GM23338 (cell line): ENCODE measurements at regions not wholly inside any gene's neighbourhood (a gene's known extent, or its start where the extent isn't known, plus 50 kb on each side); places are given as distances from the start of the nearest gene placed in this dataset.

Source experiments
- ATAC-seq: fragments of 200-7000 bp; cut with Tn5 transposase; 3 replicates; pipeline ENCODE4 v1.9.1; 2020
- DNase-seq: peaks from one replicate; pipeline ENCODE4 v3.0.0-alpha.2; 2015; ENCODE audit warnings: low spot score
- H2AFZ ChIP-seq: fragments of 200-600 bp; sonication (generic); 2 replicates; pipeline ENCODE4 v1.8.0; 2016; ENCODE audit warnings: antibody characterized with exemption, mild to moderate bottlenecking, moderate library complexity
- H3F3A ChIP-seq: fragments of 200-600 bp; sonication (generic); replicated peaks from 2 replicates; pipeline ENCODE4 v1.8.0; 2017; ENCODE audit warnings: antibody characterized with exemption, mixed run types, low read depth
- H3K27ac ChIP-seq: fragments of 200-600 bp; sonication (generic); 2 replicates; pipeline ENCODE4 v1.6.1; 2016; ENCODE audit warnings: low read depth
- H3K27me3 ChIP-seq: fragments of 200-600 bp; sonication (generic); 2 replicates; pipeline ENCODE4 v1.8.0; 2016; ENCODE audit warnings: mild to moderate bottlenecking, mixed run types, moderate library complexity; ENCODE audit not compliant: insufficient read depth
- H3K36me3 ChIP-seq: fragments of 200-600 bp; sonication (generic); 2 replicates; pipeline ENCODE4 v1.8.0; 2016; ENCODE audit warnings: mild to moderate bottlenecking; ENCODE audit not compliant: insufficient read depth
- H3K4me1 ChIP-seq: fragments of 200-600 bp; sonication (generic); 2 replicates; pipeline ENCODE4 v1.8.0; 2016; ENCODE audit warnings: mild to moderate bottlenecking, moderate library complexity; ENCODE audit not compliant: insufficient read depth
- H3K4me2 ChIP-seq: fragments of 200-600 bp; sonication (generic); 2 replicates; pipeline ENCODE4 v1.7.1; 2017; ENCODE audit warnings: mixed run types
- H3K4me3 ChIP-seq: fragments of 200-600 bp; sonication (generic); 2 replicates; pipeline ENCODE4 v1.6.1; 2016; ENCODE audit warnings: mixed run types
- H3K79me2 ChIP-seq: fragments of 200-600 bp; sonication (generic); replicated peaks from 2 replicates; pipeline ENCODE4 v1.8.0; 2017; ENCODE audit warnings: mild to moderate bottlenecking; ENCODE audit not compliant: insufficient read depth
- H3K9me2 ChIP-seq: fragments of 200-600 bp; sonication (generic); 2 replicates; pipeline ENCODE4 v1.8.0; 2017; ENCODE audit not compliant: insufficient read depth
- H4K20me1 ChIP-seq: fragments of 200-600 bp; sonication (generic); replicated peaks from 2 replicates; pipeline ENCODE4 v1.8.0; 2017; ENCODE audit warnings: mild to moderate bottlenecking; ENCODE audit not compliant: insufficient read depth
- H3K27ac Mint-ChIP-seq: 2 replicates; pipeline ENCODE4 v1.8.0; 2020; ENCODE audit warnings: inconsistent platforms, mild to moderate bottlenecking, moderate library complexity, mixed read lengths
- H3K27me3 Mint-ChIP-seq: 3 replicates; pipeline ENCODE4 v1.8.0; 2022; ENCODE audit warnings: low read depth, mild to moderate bottlenecking, moderate library complexity, mixed read lengths, inconsistent platforms; ENCODE audit not compliant: insufficient read depth, poor library complexity
- H3K36me3 Mint-ChIP-seq: 3 replicates; pipeline ENCODE4 v1.8.0; 2021; ENCODE audit warnings: low read depth, mild to moderate bottlenecking, inconsistent platforms, moderate library complexity, mixed read lengths
- H3K4me1 Mint-ChIP-seq: 3 replicates; pipeline ENCODE4 v1.8.0; 2020; ENCODE audit warnings: mild to moderate bottlenecking, inconsistent platforms, mixed read lengths
- H3K4me3 Mint-ChIP-seq: 3 replicates; pipeline ENCODE4 v1.8.0; 2021; ENCODE audit warnings: moderate library complexity, mild to moderate bottlenecking, inconsistent platforms, mixed read lengths
- H3K9me3 Mint-ChIP-seq: 3 replicates; pipeline ENCODE4 v1.8.0; 2020; ENCODE audit warnings: moderate library complexity, mild to moderate bottlenecking, inconsistent platforms, mixed read lengths
- CREB1 ChIP-seq: fragments of 250-450 bp; sonication (Bioruptor Pico); IDR thresholded peaks from 2 replicates; pipeline ENCODE4 v1.5.0; 2020; ENCODE audit warnings: low read depth, mild to moderate bottlenecking, moderate library complexity
- CTCF ChIP-seq, 2 experiments: fragments of 200-600 bp in 1 of 2; sonication (generic) in 1 of 2; conservative IDR thresholded peaks; 2 replicates each; pipeline versions ENCODE4 v1.5.1 to v1.6.1; 2016 to 2017; ENCODE audit warnings: antibody characterized with exemption in 2 of 2, low read depth in 2 of 2, mild to moderate bottlenecking in 2 of 2, moderate library complexity in 1 of 2
- EZH2phosphoT487 ChIP-seq: fragments of 200-600 bp; sonication (generic); IDR thresholded peaks from one replicate; pipeline ENCODE4 v1.8.1; 2018; ENCODE audit warnings: antibody characterized with exemption; ENCODE audit not compliant: unreplicated experiment
- JUNB ChIP-seq: IDR thresholded peaks from one replicate; pipeline ENCODE4 v1.6.1; 2016; ENCODE audit warnings: antibody characterized with exemption; ENCODE audit not compliant: unreplicated experiment
- NANOG ChIP-seq: IDR thresholded peaks from 2 replicates; pipeline ENCODE4 v1.6.1; 2016; ENCODE audit warnings: antibody characterized with exemption, borderline replicate concordance
- POLR2AphosphoS5 ChIP-seq: IDR thresholded peaks from 2 replicates; pipeline ENCODE4 v1.6.1; 2016; ENCODE audit warnings: antibody characterized with exemption, low read depth
- REST ChIP-seq: IDR thresholded peaks from one replicate; pipeline ENCODE4 v1.6.1; 2018; ENCODE audit warnings: antibody characterized with exemption; ENCODE audit not compliant: unreplicated experiment
- STAT1 ChIP-seq: IDR thresholded peaks from one replicate; pipeline ENCODE4 v1.6.1; 2016; ENCODE audit warnings: antibody characterized with exemption; ENCODE audit not compliant: unreplicated experiment
- ZNF331 ChIP-seq: fragments of 250-450 bp; sonication (Bioruptor Pico); IDR thresholded peaks from 2 replicates; pipeline ENCODE4 v1.5.0; 2020; ENCODE audit warnings: low read depth, mild to moderate bottlenecking, moderate library complexity
- ZNF462 ChIP-seq: fragments of 250-450 bp; sonication (Bioruptor Pico); IDR thresholded peaks from 2 replicates; pipeline ENCODE4 v1.5.0; 2020; ENCODE audit warnings: mild to moderate bottlenecking, moderate library complexity
- TF ChIP-seq, protein P1 (sequence below): IDR thresholded peaks from 2 replicates; pipeline ENCODE4 v1.6.1; 2016; ENCODE audit warnings: antibody characterized with exemption

GRCh38 chr2:200730960-200731359 is 80.8 kb upstream of the BZW1 start (continued):
- TF ChIP-seq STAT1 (no peak), CTCF (conservative IDR thresholded peaks at IDR 0.05; ENCODE audit: low read depth in 2 of 2) (no peak), NANOG (no peak), ZNF462 (CRISPR knock-in tag) (no peak), POLR2AphosphoS5 (no peak)

- ATAC-seq (no peak), DNase-seq (no peak)
- no peaks in the 10 kb centered on the region for H3K36me3 ChIP-seq
- H3K79me2 ChIP-seq: no peaks in the 10 kb centered on the region
- Mint-ChIP-seq H3K27me3 (peaks cover 4% of the 10 kb centered on the region), H3K27ac (no peak overlapping the region), H3K4me1 (peaks cover 40% of the 10 kb centered on the region), H3K4me3 (no peak overlapping the region), H3K9me3 (no peaks in the 10 kb centered on the region), H3K36me3 (no peaks in the 10 kb centered on the region)
- no peak overlapping the region for H2AFZ ChIP-seq
- H3F3A ChIP-seq: no peaks in the 10 kb centered on the region
- H3K4me3 ChIP-seq: no peak overlapping the region
- H3K9me2 ChIP-seq: no peaks in the 10 kb centered on the region; the same call in 1 of the 2 replicates
- H3K27me3 ChIP-seq: no peaks in the 10 kb centered on the region
- H3K27ac ChIP-seq: no peak overlapping the region
- H3K4me1 ChIP-seq: peaks cover 32% of the 10 kb centered on the region
- no peak overlapping the region for H3K4me2 ChIP-seq
- H4K20me1 ChIP-seq: no peaks in the 10 kb centered on the region
- TF ChIP-seq, protein P1, sequence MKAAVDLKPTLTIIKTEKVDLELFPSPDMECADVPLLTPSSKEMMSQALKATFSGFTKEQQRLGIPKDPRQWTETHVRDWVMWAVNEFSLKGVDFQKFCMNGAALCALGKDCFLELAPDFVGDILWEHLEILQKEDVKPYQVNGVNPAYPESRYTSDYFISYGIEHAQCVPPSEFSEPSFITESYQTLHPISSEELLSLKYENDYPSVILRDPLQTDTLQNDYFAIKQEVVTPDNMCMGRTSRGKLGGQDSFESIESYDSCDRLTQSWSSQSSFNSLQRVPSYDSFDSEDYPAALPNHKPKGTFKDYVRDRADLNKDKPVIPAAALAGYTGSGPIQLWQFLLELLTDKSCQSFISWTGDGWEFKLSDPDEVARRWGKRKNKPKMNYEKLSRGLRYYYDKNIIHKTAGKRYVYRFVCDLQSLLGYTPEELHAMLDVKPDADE: no peak
- TF ChIP-seq STAT1: no peak
- no peak for TF ChIP-seq CREB1 (CRISPR knock-in tag)
- TF ChIP-seq ZNF331 (CRISPR knock-in tag): no peak
- no peak for TF ChIP-seq EZH2phosphoT487
- no peak for TF ChIP-seq REST
- no peak for TF ChIP-seq NANOG
- TF ChIP-seq JUNB: no peak
Observed at GRCh38 chr2:200732866-200733265, 78.8 kb upstream of the BZW1 start.
